Natural killer cell treated with Interleukin-12 subunit alpha and Interleukin-12 subunit beta and Interleukin-15 and Interleukin-18, amount 100 ng/mL, for 72 hours (primary cell): ENCODE measurements at regions not wholly inside any gene's neighbourhood (a gene's known extent, or its start where the extent isn't known, plus 50 kb on each side); places are given as distances from the start of the nearest gene placed in this dataset.
"Not testable (repeated sequence)": the region's sequence is repeated elsewhere in the genome, so short reads cannot be mapped to it uniquely, and the experiment has no call there.

Experiments
- ATAC-seq, 2 donors: fragments of 150-1000 bp; cut with Tn5 transposase in 1 of 2; sonication (Bioruptor Pico), chemical (Tn5 transposase) in 1 of 2; 2 replicates each; pipeline ENCODE4 v1.10.0; 2021
- DNase-seq: peaks from one replicate; pipeline ENCODE4 v3.0.0; 2022; ENCODE audit warnings: low spot score
- H3K27ac Mint-ChIP-seq, 2 donors: 1 replicate in 1 of 2; 2 replicates in 1 of 2; pipeline ENCODE4 v1.8.0; 2022; ENCODE audit warnings: mixed read lengths in 2 of 2, mild to moderate bottlenecking in 1 of 2, moderate library complexity in 1 of 2
- H3K27me3 Mint-ChIP-seq, 2 donors: 1 replicate in 1 of 2; 2 replicates in 1 of 2; pipeline ENCODE4 v1.8.0; 2022; ENCODE audit warnings: mixed read lengths in 2 of 2
- H3K36me3 Mint-ChIP-seq: one replicate; pipeline ENCODE4 v1.8.0; 2022; ENCODE audit warnings: mixed read lengths
- H3K4me1 Mint-ChIP-seq, 2 donors: 1 replicate in 1 of 2; 2 replicates in 1 of 2; pipeline ENCODE4 v1.8.0; 2022; ENCODE audit warnings: low read depth in 2 of 2, mixed read lengths in 2 of 2, mild to moderate bottlenecking in 1 of 2
- H3K4me3 Mint-ChIP-seq: one replicate; pipeline ENCODE4 v1.8.0; 2022; ENCODE audit warnings: mixed read lengths
- H3K9me3 Mint-ChIP-seq: 2 replicates; pipeline ENCODE4 v1.8.0; 2022; ENCODE audit warnings: mixed read lengths

GRCh38 chrY:18689890-18690593 lies 83.5 kb downstream of the HSFY2 start:
- not testable (repeated sequence) for ATAC-seq, H3K27ac Mint-ChIP-seq, DNase-seq, H3K4me3 Mint-ChIP-seq, H3K27me3 Mint-ChIP-seq, H3K36me3 Mint-ChIP-seq, H3K9me3 Mint-ChIP-seq, H3K4me1 Mint-ChIP-seq

DNA sequence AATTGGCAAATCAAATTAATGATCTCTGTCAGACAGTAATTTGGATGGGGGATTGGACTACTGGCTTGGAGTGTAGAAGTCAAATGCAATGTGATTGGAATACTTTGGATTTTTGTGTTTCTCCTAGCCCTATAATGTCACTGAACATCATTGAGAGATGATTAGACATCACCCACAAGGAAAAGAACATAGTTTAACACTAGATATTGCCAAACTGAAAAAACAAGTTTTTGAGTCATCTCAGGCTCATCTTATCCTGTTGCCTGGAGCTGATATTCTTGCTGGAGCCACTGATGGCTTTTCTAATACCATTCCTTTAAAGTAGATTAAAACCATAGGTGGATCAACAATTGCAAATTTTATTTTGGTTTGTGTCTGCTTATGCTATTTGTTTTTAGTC lies 76.7 kb downstream of the HSFY2 start:
- H3K9me3 Mint-ChIP-seq, H3K4me1 Mint-ChIP-seq, H3K36me3 Mint-ChIP-seq, ATAC-seq, H3K27me3 Mint-ChIP-seq, H3K27ac Mint-ChIP-seq, DNase-seq, H3K4me3 Mint-ChIP-seq: not testable (repeated sequence)

- not testable (repeated sequence) for H3K36me3 Mint-ChIP-seq, H3K4me3 Mint-ChIP-seq, H3K9me3 Mint-ChIP-seq, DNase-seq, H3K27ac Mint-ChIP-seq, H3K4me1 Mint-ChIP-seq, ATAC-seq, H3K27me3 Mint-ChIP-seq
These were observed 69.3 kb downstream of the HSFY2 start for GRCh38 chrY:18704198-18704597.

GRCh38 chrY:18711785-18712184 lies 61.8 kb downstream of the HSFY2 start:
- ATAC-seq, H3K27me3 Mint-ChIP-seq, H3K4me3 Mint-ChIP-seq, H3K4me1 Mint-ChIP-seq, H3K9me3 Mint-ChIP-seq, DNase-seq, H3K36me3 Mint-ChIP-seq, H3K27ac Mint-ChIP-seq: not testable (repeated sequence)

DNA sequence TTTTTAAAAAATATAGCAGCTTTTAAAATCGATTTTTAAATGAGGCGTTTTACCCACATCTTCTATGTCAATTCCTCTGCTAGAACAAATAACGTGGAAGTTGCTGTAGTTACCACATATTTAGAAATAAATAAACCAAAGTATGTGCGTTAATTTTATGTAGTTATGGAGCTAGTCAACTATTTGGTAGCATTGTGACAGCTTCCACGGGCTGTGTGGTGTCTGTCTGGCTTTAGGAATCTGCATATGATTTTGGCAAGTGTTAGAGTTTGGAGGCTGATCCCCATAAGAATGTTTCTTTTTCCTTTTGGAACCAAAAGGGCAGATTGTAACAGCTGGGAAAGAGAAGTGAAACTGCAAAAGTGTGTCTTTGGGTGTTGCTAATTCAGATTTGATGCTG lies 59.8 kb downstream of the HSFY2 start:
- DNase-seq, H3K4me1 Mint-ChIP-seq, H3K27me3 Mint-ChIP-seq, H3K36me3 Mint-ChIP-seq, H3K9me3 Mint-ChIP-seq, H3K27ac Mint-ChIP-seq, ATAC-seq, H3K4me3 Mint-ChIP-seq: not testable (repeated sequence)

GRCh38 chrY:18718714-18719113 lies 54.8 kb downstream of the HSFY2 start:
- not testable (repeated sequence) for H3K4me3 Mint-ChIP-seq, H3K36me3 Mint-ChIP-seq, DNase-seq, H3K9me3 Mint-ChIP-seq, H3K4me1 Mint-ChIP-seq, ATAC-seq, H3K27me3 Mint-ChIP-seq, H3K27ac Mint-ChIP-seq

DNA sequence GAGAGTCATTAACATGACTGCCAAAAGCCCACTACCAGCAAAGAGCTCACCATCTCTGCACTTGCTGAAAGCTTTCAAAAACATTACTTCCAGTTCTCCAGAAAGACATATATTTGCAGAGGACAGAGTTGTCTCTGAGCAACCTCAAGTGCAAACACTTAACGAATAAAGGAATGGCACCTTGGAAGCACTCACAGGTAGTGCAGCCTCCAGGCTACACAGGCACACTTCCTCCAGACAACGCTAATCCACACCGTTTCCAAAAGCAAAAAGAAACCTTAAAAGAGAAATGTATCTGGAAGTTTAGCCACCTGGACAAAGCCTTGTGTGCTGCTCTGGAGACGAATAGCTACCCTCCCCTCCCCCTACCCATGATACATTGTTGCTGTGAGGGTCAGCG lies 53.1 kb downstream of the HSFY2 start:
- H3K9me3 Mint-ChIP-seq, H3K27me3 Mint-ChIP-seq, ATAC-seq, H3K4me1 Mint-ChIP-seq, H3K4me3 Mint-ChIP-seq, DNase-seq, H3K27ac Mint-ChIP-seq, H3K36me3 Mint-ChIP-seq: not testable (repeated sequence)
